DND-41 (cell line): ENCODE measurements at regions not wholly inside any gene's neighbourhood (a gene's known extent, or its start where the extent isn't known, plus 50 kb on each side); places are given as distances from the start of the nearest gene placed in this dataset.

Experiments used
- CTCF ChIP-seq: IDR thresholded peaks from 2 replicates; pipeline ENCODE4 v1.5.1; 2012; ENCODE audit warnings: borderline replicate concordance, low read length, moderate library complexity, mild to moderate bottlenecking; ENCODE audit not compliant: poor library complexity, severe bottlenecking; ENCODE audit errors: extremely low read depth
- EZH2 ChIP-seq: IDR thresholded peaks from 3 replicates; pipeline ENCODE4 v1.6.1; 2012; ENCODE audit warnings: borderline replicate concordance, low read depth, mild to moderate bottlenecking, moderate library complexity, low read length, inconsistent platforms; ENCODE audit not compliant: severe bottlenecking

GRCh38 chr5:114311281-114311680 lies 50.6 kb upstream of the KCNN2 start:
- TF ChIP-seq CTCF (no peak), EZH2 (no peak)
